Naive B cell (primary cell): ENCODE measurements at regions not wholly inside any gene's neighbourhood (a gene's known extent, or its start where the extent isn't known, plus 50 kb on each side); places are given as distances from the start of the nearest gene placed in this dataset.

Experiments
- ATAC-seq, 2 donors: fragments of 150-1000 bp; cut with Tn5 transposase; 2 replicates each; pipeline ENCODE4 v1.10.0; 2021; ENCODE audit warnings: low read depth in 2 of 2, mild to moderate bottlenecking in 2 of 2, moderate library complexity in 2 of 2
- DNase-seq: peaks from one replicate; pipeline ENCODE4 v3.0.0; 2022
- H3K27ac Mint-ChIP-seq, 6 donors: one replicate each; pipeline ENCODE4 v1.8.0; 2020 to 2022; ENCODE audit warnings: mild to moderate bottlenecking in 6 of 6, mixed read lengths in 6 of 6, moderate library complexity in 5 of 6, inconsistent platforms in 2 of 6
- H3K27me3 Mint-ChIP-seq, 3 donors: one replicate each; pipeline ENCODE4 v1.8.0; 2021 to 2022; ENCODE audit warnings: mixed read lengths in 3 of 3, mild to moderate bottlenecking in 1 of 3
- H3K36me3 Mint-ChIP-seq, 2 donors: one replicate each; pipeline ENCODE4 v1.8.0; 2020 to 2022; ENCODE audit warnings: mixed read lengths in 2 of 2, inconsistent platforms in 1 of 2, mild to moderate bottlenecking in 1 of 2
- H3K4me1 Mint-ChIP-seq, 3 donors: one replicate each; pipeline ENCODE4 v1.8.0; 2020 to 2022; ENCODE audit warnings: mixed read lengths in 3 of 3, inconsistent platforms in 1 of 3, mild to moderate bottlenecking in 1 of 3, moderate library complexity in 1 of 3
- H3K4me3 Mint-ChIP-seq, 8 donors: one replicate each; pipeline ENCODE4 v1.8.0; 2020 to 2022; ENCODE audit warnings: mild to moderate bottlenecking in 8 of 8, mixed read lengths in 8 of 8, moderate library complexity in 8 of 8, inconsistent platforms in 2 of 8
- H3K9me3 Mint-ChIP-seq, 7 donors: one replicate each; pipeline ENCODE4 v1.8.0; 2020 to 2022; ENCODE audit warnings: mixed read lengths in 7 of 7, mild to moderate bottlenecking in 5 of 7, inconsistent platforms in 2 of 7, moderate library complexity in 1 of 7

GRCh38 chr3:40862946-40863345 is 336.4 kb upstream of the CTNNB1 start:
- DNase-seq: no peak
- H3K9me3 Mint-ChIP-seq: peaks cover 0 to 25% (median 13%) of the 10 kb centered on the region in 7 donors
- peaks cover 0 to 7% of the 10 kb centered on the region in 2 donors for H3K36me3 Mint-ChIP-seq

GRCh38 chr3:40864146-40864782 is 335.0 kb upstream of the CTNNB1 start:
- Mint-ChIP-seq H3K4me3 (no peak overlapping the region), H3K27me3 (peaks cover 0 to 7% (median 7%) of the 10 kb centered on the region in 3 donors), H3K4me1 (peaks cover 0 to 3% (median 0%) of the 10 kb centered on the region in 3 donors), H3K9me3 (peaks cover 0 to 25% (median 14%) of the 10 kb centered on the region in 7 donors), H3K36me3 (peaks cover 0 to 7% of the 10 kb centered on the region in 2 donors), H3K27ac (no peak overlapping the region)
- DNase-seq (no peak), ATAC-seq (no peak)

More at GRCh38 chr3:40862946-40863345, 336.4 kb upstream of the CTNNB1 start:
- H3K4me3 Mint-ChIP-seq: no peak overlapping the region
- no peak overlapping the region for H3K27ac Mint-ChIP-seq
- no peak for ATAC-seq
- H3K27me3 Mint-ChIP-seq: peaks cover 0 to 7% (median 7%) of the 10 kb centered on the region in 3 donors
- peaks cover 0 to 3% (median 0%) of the 10 kb centered on the region in 3 donors for H3K4me1 Mint-ChIP-seq

GRCh38 chr3:40864915-40865314 is 334.4 kb upstream of the CTNNB1 start:
- Mint-ChIP-seq H3K9me3 (peaks cover 0 to 25% (median 14%) of the 10 kb centered on the region in 7 donors), H3K36me3 (peaks cover 0 to 7% of the 10 kb centered on the region in 2 donors), H3K27ac (no peak overlapping the region), H3K4me1 (peaks cover 0 to 3% (median 0%) of the 10 kb centered on the region in 3 donors), H3K4me3 (no peak overlapping the region), H3K27me3 (peaks cover 0 to 7% (median 7%) of the 10 kb centered on the region in 3 donors)
- ATAC-seq (no peak), DNase-seq (no peak)

- H3K27me3 Mint-ChIP-seq: peaks cover 0 to 12% (median 6%) of the 10 kb centered on the region in 3 donors
- ATAC-seq: no peak
- H3K4me3 Mint-ChIP-seq: no peak overlapping the region
- peaks cover 0 to 3% (median 0%) of the 10 kb centered on the region in 3 donors for H3K4me1 Mint-ChIP-seq
- DNase-seq: no peak
- H3K36me3 Mint-ChIP-seq: peaks cover 0 to 7% of the 10 kb centered on the region in 2 donors
- no peak overlapping the region for H3K27ac Mint-ChIP-seq
- peaks cover 0 to 25% (median 14%) of the 10 kb centered on the region in 7 donors for H3K9me3 Mint-ChIP-seq
These were observed 331.5 kb upstream of the CTNNB1 start for GRCh38 chr3:40867797-40868196.

GRCh38 chr3:40869013-40869412 is 330.3 kb upstream of the CTNNB1 start:
- Mint-ChIP-seq H3K36me3 (no peaks in the 10 kb centered on the region), H3K27ac (no peak overlapping the region), H3K4me3 (no peak overlapping the region), H3K27me3 (peaks cover 0 to 6% (median 0%) of the 10 kb centered on the region in 3 donors), H3K9me3 (peaks cover 0 to 25% (median 14%) of the 10 kb centered on the region in 7 donors), H3K4me1 (peaks cover 0 to 3% (median 0%) of the 10 kb centered on the region in 3 donors)
- ATAC-seq: no peak
- no peak for DNase-seq

- no peak for DNase-seq
- H3K4me1 Mint-ChIP-seq: peaks cover 0 to 3% (median 0%) of the 10 kb centered on the region in 3 donors
- H3K27me3 Mint-ChIP-seq: peaks cover 0 to 6% (median 0%) of the 10 kb centered on the region in 3 donors
- peaks cover 0 to 24% (median 14%) of the 10 kb centered on the region in 7 donors for H3K9me3 Mint-ChIP-seq
- no peak overlapping the region for H3K27ac Mint-ChIP-seq
- no peak overlapping the region for H3K4me3 Mint-ChIP-seq
- H3K36me3 Mint-ChIP-seq: no peaks in the 10 kb centered on the region
- ATAC-seq: no peak
These were observed 329.4 kb upstream of the CTNNB1 start for GRCh38 chr3:40869939-40870338.

- Mint-ChIP-seq H3K27me3 (peaks cover 0 to 6% (median 0%) of the 10 kb centered on the region in 3 donors), H3K36me3 (no peaks in the 10 kb centered on the region), H3K4me1 (peaks cover 0 to under 1% (median 0%) of the 10 kb centered on the region in 3 donors), H3K9me3 (peaks cover 0 to 10% (median under 1%) of the 10 kb centered on the region in 7 donors), H3K27ac (no peak overlapping the region), H3K4me3 (no peak overlapping the region)
- ATAC-seq (no peak), DNase-seq (no peak)
These were observed 327.9 kb upstream of the CTNNB1 start for GRCh38 chr3:40871394-40871793.

GRCh38 chr3:40872258-40872920 is 326.9 kb upstream of the CTNNB1 start:
- Mint-ChIP-seq H3K27ac (no peak overlapping the region), H3K36me3 (no peaks in the 10 kb centered on the region), H3K9me3 (peaks cover 0 to 2% (median 0%) of the 10 kb centered on the region in 7 donors), H3K4me1 (no peaks in the 10 kb centered on the region), H3K4me3 (no peak overlapping the region), H3K27me3 (peaks cover 0 to 6% (median 0%) of the 10 kb centered on the region in 3 donors)
- ATAC-seq: no peak
- no peak for DNase-seq

GRCh38 chr3:40873476-40873875 is 325.8 kb upstream of the CTNNB1 start:
- no peaks in the 10 kb centered on the region for H3K36me3 Mint-ChIP-seq

GRCh38 chr3:40873934-40874699 is 325.2 kb upstream of the CTNNB1 start:
- no peaks in the 10 kb centered on the region for H3K4me1 Mint-ChIP-seq
- ATAC-seq: no peak

More at GRCh38 chr3:40873476-40873875, 325.8 kb upstream of the CTNNB1 start:
- Mint-ChIP-seq H3K9me3 (peaks cover 0 to under 1% (median 0%) of the 10 kb centered on the region in 7 donors), H3K27me3 (peaks cover 0 to 6% (median 0%) of the 10 kb centered on the region in 3 donors), H3K4me1 (no peaks in the 10 kb centered on the region), H3K4me3 (no peak overlapping the region), H3K27ac (no peak overlapping the region)
- DNase-seq: no peak
- no peak for ATAC-seq

GRCh38 chr3:40875581-40875980 is 323.7 kb upstream of the CTNNB1 start:
- ATAC-seq (no peak), DNase-seq (no peak)
- peaks cover 0 to 11% (median 0%) of the 10 kb centered on the region in 3 donors for H3K27me3 Mint-ChIP-seq
- H3K4me1 Mint-ChIP-seq: no peaks in the 10 kb centered on the region
- H3K27ac Mint-ChIP-seq: no peak overlapping the region
- H3K9me3 Mint-ChIP-seq: peaks cover 0 to 2% (median 0%) of the 10 kb centered on the region in 7 donors
- no peaks in the 10 kb centered on the region for H3K36me3 Mint-ChIP-seq
- H3K4me3 Mint-ChIP-seq: no peak overlapping the region

More at GRCh38 chr3:40873934-40874699, 325.2 kb upstream of the CTNNB1 start:
- H3K36me3 Mint-ChIP-seq: no peaks in the 10 kb centered on the region
- H3K9me3 Mint-ChIP-seq: no peaks in the 10 kb centered on the region
- no peak overlapping the region for H3K27ac Mint-ChIP-seq
- no peak overlapping the region for H3K4me3 Mint-ChIP-seq
- DNase-seq: no peak
- peaks cover 0 to 10% (median 0%) of the 10 kb centered on the region in 3 donors for H3K27me3 Mint-ChIP-seq

- Mint-ChIP-seq H3K27me3 (peaks cover 0 to 11% (median 0%) of the 10 kb centered on the region in 3 donors), H3K4me3 (no peak overlapping the region), H3K4me1 (no peaks in the 10 kb centered on the region), H3K27ac (no peak overlapping the region), H3K9me3 (peaks cover 0 to 2% (median 0%) of the 10 kb centered on the region in 7 donors), H3K36me3 (no peaks in the 10 kb centered on the region)
- DNase-seq: no peak
- ATAC-seq: no peak
These were observed 323.3 kb upstream of the CTNNB1 start for GRCh38 chr3:40876009-40876408.

- Mint-ChIP-seq H3K36me3 (no peaks in the 10 kb centered on the region), H3K4me3 (no peak overlapping the region)
These were observed 322.8 kb upstream of the CTNNB1 start for GRCh38 chr3:40876496-40876895.

More at GRCh38 chr3:40876496-40876895, 322.8 kb upstream of the CTNNB1 start:
- Mint-ChIP-seq H3K4me1 (peaks cover 0 to 2% (median 0%) of the 10 kb centered on the region in 3 donors), H3K9me3 (peaks cover 0 to 2% (median 0%) of the 10 kb centered on the region in 7 donors), H3K27ac (no peak overlapping the region), H3K27me3 (peaks cover 0 to 6% (median 0%) of the 10 kb centered on the region in 3 donors)
- ATAC-seq (no peak), DNase-seq (no peak)
